ENCODE measurements at regions not wholly inside any gene's neighbourhood (a gene's known extent, or its start where the extent isn't known, plus 50 kb on each side); places are given as distances from the start of the nearest gene placed in this dataset.

- Histone ChIP-seq H3K4me1 (ENCODE audit: control insufficient read depth, insufficient read depth, low read length) (no peaks in the 10 kb centered on the region), H3K27ac (ENCODE audit: low read depth, low read length) (no peak overlapping the region), H3K36me3 (ENCODE audit: control insufficient read depth, insufficient read depth, low read length) (no peaks in the 10 kb centered on the region), H3K9ac (ENCODE audit: extremely low read depth, low read length, poor library complexity, severe bottlenecking) (no peak overlapping the region), H3K4me3 (ENCODE audit: low read length) (no peak overlapping the region), H3K9me3 (ENCODE audit: control insufficient read depth, low read length) (peaks cover 8% of the 10 kb centered on the region), H3K27me3 (ENCODE audit: control insufficient read depth, insufficient read depth, low read length, poor library complexity, severe bottlenecking) (peaks cover 28% of the 10 kb centered on the region)
- H3K27ac Mint-ChIP-seq = no peak overlapping the region
- no peaks in the 10 kb centered on the region for H3K36me3 Mint-ChIP-seq (ENCODE audit: low read depth)
- peaks cover 37% of the 10 kb centered on the region for H3K27me3 Mint-ChIP-seq (ENCODE audit: insufficient read depth)
- peaks cover 14% of the 10 kb centered on the region for H3K9me3 Mint-ChIP-seq
- no peak for DNase-seq
- no peak for TF ChIP-seq CTCF (conservative IDR thresholded peaks at IDR 0.05)
- H3K4me1 Mint-ChIP-seq = peaks cover 10% of the 10 kb centered on the region
- WGBS, 2 experiments (ENCODE audit: insufficient coverage in 1 of 2, insufficient read length in 1 of 2) = 93% methylated on average over 2 of the region's 2 CpGs; no CpG with 5 or more reads in 1 of the 2 experiments
- no peak overlapping the region for H3K4me3 Mint-ChIP-seq
Observed at GRCh38 chr2:223396993-223397392, 205.2 kb downstream of the SCG2 start.

GRCh38 chr2:223399357-223399957 is 202.7 kb downstream of the SCG2 start:
- Histone ChIP-seq H3K9me3 (ENCODE audit: control insufficient read depth, low read length) (no peaks in the 10 kb centered on the region), H3K27ac (ENCODE audit: low read depth, low read length) (no peak overlapping the region), H3K4me3 (ENCODE audit: low read length) (no peak overlapping the region), H3K4me1 (ENCODE audit: control insufficient read depth, insufficient read depth, low read length) (no peaks in the 10 kb centered on the region), H3K27me3 (ENCODE audit: control insufficient read depth, insufficient read depth, low read length, poor library complexity, severe bottlenecking) (peaks cover 49% of the 10 kb centered on the region), H3K9ac (ENCODE audit: extremely low read depth, low read length, poor library complexity, severe bottlenecking) (no peak overlapping the region), H3K36me3 (ENCODE audit: control insufficient read depth, insufficient read depth, low read length) (no peaks in the 10 kb centered on the region)
- peaks cover 13% of the 10 kb centered on the region for H3K4me1 Mint-ChIP-seq
- no peak for TF ChIP-seq CTCF (conservative IDR thresholded peaks at IDR 0.05)
- peaks cover 5% of the 10 kb centered on the region for H3K9me3 Mint-ChIP-seq
- H3K27ac Mint-ChIP-seq = no peak overlapping the region
- no peak overlapping the region for H3K4me3 Mint-ChIP-seq
- H3K27me3 Mint-ChIP-seq (ENCODE audit: insufficient read depth) = peaks cover 60% of the 10 kb centered on the region
- DNase-seq = no peak
- no peaks in the 10 kb centered on the region for H3K36me3 Mint-ChIP-seq (ENCODE audit: low read depth)
- 89 to 91% methylated on average over 2 to 3 of the region's 3 CpGs for WGBS, 2 experiments (ENCODE audit: insufficient coverage in 1 of 2, insufficient read length in 1 of 2)

GRCh38 chr2:223404616-223405015 is 197.5 kb downstream of the SCG2 start:
- Mint-ChIP-seq H3K27ac (no peak overlapping the region), H3K27me3 (ENCODE audit: insufficient read depth) (peaks cover 71% of the 10 kb centered on the region), H3K36me3 (ENCODE audit: low read depth) (no peaks in the 10 kb centered on the region), H3K4me3 (no peak overlapping the region), H3K4me1 (peaks cover 13% of the 10 kb centered on the region), H3K9me3 (peaks cover 1% of the 10 kb centered on the region)
- Histone ChIP-seq H3K27ac (ENCODE audit: low read depth, low read length) (no peak overlapping the region), H3K27me3 (ENCODE audit: control insufficient read depth, insufficient read depth, low read length, poor library complexity, severe bottlenecking) (peaks cover 54% of the 10 kb centered on the region), H3K4me3 (ENCODE audit: low read length) (no peak overlapping the region), H3K4me1 (ENCODE audit: control insufficient read depth, insufficient read depth, low read length) (no peaks in the 10 kb centered on the region), H3K36me3 (ENCODE audit: control insufficient read depth, insufficient read depth, low read length) (no peaks in the 10 kb centered on the region), H3K9me3 (ENCODE audit: control insufficient read depth, low read length) (no peaks in the 10 kb centered on the region), H3K9ac (ENCODE audit: extremely low read depth, low read length, poor library complexity, severe bottlenecking) (no peak overlapping the region)
- no peak for TF ChIP-seq CTCF (conservative IDR thresholded peaks at IDR 0.05)
- DNase-seq = no peak
- WGBS, 2 experiments (ENCODE audit: insufficient coverage in 1 of 2, insufficient read length in 1 of 2) = 100% methylated on average over 1 of the region's 1 CpG; no CpG with 5 or more reads in 1 of the 2 experiments
